OCI-LY7 (cell line): ENCODE measurements at regions not wholly inside any gene's neighbourhood (a gene's known extent, or its start where the extent isn't known, plus 50 kb on each side); places are given as distances from the start of the nearest gene placed in this dataset.

Experiments
- BruUV-seq: library from RNA; stranded (reverse); fragments of 400-500 nt; replicated peaks from 2 replicates; lab custom pipeline; 2021; lab: Mats Ljungman, UMichigan
- CTCF ChIA-PET: fragments of 300-600 bp; sonication (Branson Sonifier 250); formaldehyde crosslinking; loops from one replicate; lab custom pipeline; 2022; ENCODE audit warnings: antibody characterized with exemption; ENCODE audit not compliant: unreplicated experiment; lab: Charles Lee
- POLR2A ChIA-PET: fragments of 300-600 bp; sonication (Branson Sonifier 250); formaldehyde crosslinking; loops from one replicate; lab custom pipeline; 2022; ENCODE audit warnings: antibody characterized with exemption; lab: Charles Lee
- DNase-seq: peaks from one replicate; pipeline ENCODE4 v3.0.0-alpha.2; 2015; ENCODE audit warnings: low spot score
- H2AFZ ChIP-seq: fragments of 200-600 bp; sonication (generic), shearing (Covaris generic); 2 replicates; pipeline ENCODE4 v1.6.1; 2014; ENCODE audit warnings: mild to moderate bottlenecking, antibody characterized with exemption, low read length, moderate library complexity
- H3K27ac ChIP-seq: fragments of 200-600 bp; sonication (generic); 2 replicates; pipeline ENCODE4 v1.5.1; 2014; ENCODE audit warnings: mixed run types, low read depth, mild to moderate bottlenecking, moderate library complexity, low read length, inconsistent platforms; ENCODE audit not compliant: poor library complexity, severe bottlenecking
- H3K36me3 ChIP-seq: fragments of 200-600 bp; sonication (generic); 2 replicates; pipeline ENCODE4 v1.6.1; 2014; ENCODE audit warnings: mild to moderate bottlenecking, antibody characterized with exemption, low read length, moderate library complexity, mixed read lengths; ENCODE audit not compliant: insufficient read depth
- H3K4me1 ChIP-seq: fragments of 200-600 bp; sonication (generic); 2 replicates; pipeline ENCODE4 v1.5.1; 2014; ENCODE audit warnings: mild to moderate bottlenecking, low read length; ENCODE audit not compliant: insufficient read depth, poor library complexity, severe bottlenecking
- H3K4me2 ChIP-seq: fragments of 200-600 bp; sonication (generic); 2 replicates; pipeline ENCODE4 v1.6.1; 2014; ENCODE audit warnings: mild to moderate bottlenecking, low read length
- H3K4me3 ChIP-seq: fragments of 200-600 bp; sonication (generic); 2 replicates; pipeline ENCODE4 v1.5.1; 2014; ENCODE audit warnings: mild to moderate bottlenecking, low read depth, low read length; ENCODE audit not compliant: poor library complexity, severe bottlenecking
- H3K79me2 ChIP-seq: fragments of 200-600 bp; sonication (generic); 2 replicates; pipeline ENCODE4 v1.6.1; 2016; ENCODE audit warnings: low read depth, mild to moderate bottlenecking, low read length, moderate library complexity, mixed read lengths; ENCODE audit not compliant: insufficient read depth
- H3K9me2 ChIP-seq: fragments of 200-600 bp; sonication (generic); 2 replicates; pipeline ENCODE4 v1.6.1; 2016; ENCODE audit warnings: mild to moderate bottlenecking, low read length, mixed read lengths; ENCODE audit not compliant: insufficient read depth
- H3K9me3 ChIP-seq: fragments of 200-600 bp; sonication (generic); 2 replicates; pipeline ENCODE4 v1.6.1; 2014; ENCODE audit warnings: mild to moderate bottlenecking, mixed run types, low read length, mixed read lengths
- H4K20me1 ChIP-seq: fragments of 200-600 bp; sonication (generic); 2 replicates; pipeline ENCODE4 v1.6.1; 2014; ENCODE audit warnings: mild to moderate bottlenecking, antibody characterized with exemption, low read length, moderate library complexity, mixed read lengths; ENCODE audit not compliant: insufficient read depth
- CTCF ChIP-seq: fragments of 200-600 bp; sonication (generic); conservative IDR thresholded peaks from 2 replicates; pipeline ENCODE4 v1.5.1; 2014; ENCODE audit warnings: mild to moderate bottlenecking, antibody characterized with exemption, low read length, moderate library complexity, mixed read lengths
- EZH2phosphoT487 ChIP-seq: fragments of 200-600 bp; sonication (generic); IDR thresholded peaks from 2 replicates; pipeline ENCODE4 v1.6.1; 2018; ENCODE audit warnings: low read depth, borderline replicate concordance, mild to moderate bottlenecking, mixed run types, antibody characterized with exemption, low read length, moderate library complexity, mixed read lengths
- intact Hi-C: fragments of 100-400 bp; cut with micrococcal nuclease; formaldehyde crosslinking; loops from one replicate; pipeline ENCODE4 v1.10.0; 2022; ENCODE audit not compliant: unreplicated experiment

GRCh38 chr11:110907629-110908028 lies 195.4 kb upstream of the ARHGAP20 start:
- no peak overlapping the region for H3K4me3 ChIP-seq
- no peaks in the 10 kb centered on the region for H3K79me2 ChIP-seq
- H3K36me3 ChIP-seq: no peaks in the 10 kb centered on the region
- intact Hi-C loops: no loop called here
- no peaks in the 10 kb centered on the region for H3K9me3 ChIP-seq
- peak; percentile 16 for DNase-seq
- ChIA-PET CTCF (no interaction called here), POLR2A (interaction anchor here (0.6 to 0.9 kb wide), 2 partner anchors 10 to 318 kb away, joined by 3 to 4 read pairs; no protein-coding TSS in a partner anchor)
- H4K20me1 ChIP-seq: no peaks in the 10 kb centered on the region
- H2AFZ ChIP-seq: no peak overlapping the region
- peaks cover 8% of the 10 kb centered on the region for H3K4me1 ChIP-seq
- H3K27ac ChIP-seq: no peak overlapping the region
- TF ChIP-seq EZH2phosphoT487 (no peak), CTCF (no peak)
- peak overlapping the region; percentile 21; the same call in 1 of the 2 replicates for H3K4me2 ChIP-seq
- no peaks in the 10 kb centered on the region for H3K9me2 ChIP-seq
- BruUV-seq: no TSS peak

- TF ChIP-seq CTCF: no peak
- TF ChIP-seq EZH2phosphoT487: no peak
- H3K36me3 ChIP-seq: no peaks in the 10 kb centered on the region
- H3K4me3 ChIP-seq: no peak overlapping the region
- no peak overlapping the region for H2AFZ ChIP-seq
- H3K9me3 ChIP-seq: no peaks in the 10 kb centered on the region
- POLR2A ChIA-PET: no interaction called here
- H3K4me2 ChIP-seq: no peak overlapping the region
- CTCF ChIA-PET: no interaction called here
- intact Hi-C loops: no loop called here
- H3K27ac ChIP-seq: no peak overlapping the region
- no peak for DNase-seq
- H3K79me2 ChIP-seq: no peaks in the 10 kb centered on the region
- no peaks in the 10 kb centered on the region for H4K20me1 ChIP-seq
- no TSS peak for BruUV-seq
- peaks cover 8% of the 10 kb centered on the region for H3K4me1 ChIP-seq
- no peaks in the 10 kb centered on the region for H3K9me2 ChIP-seq
Measured at GRCh38 chr11:110903830-110904229, 191.6 kb upstream of the ARHGAP20 start.

GRCh38 chr11:110903378-110903777 lies 191.1 kb upstream of the ARHGAP20 start:
- no peak for DNase-seq
- H3K4me3 ChIP-seq: no peak overlapping the region
- no peaks in the 10 kb centered on the region for H3K36me3 ChIP-seq
- intact Hi-C loops: no loop called here
- H3K9me2 ChIP-seq: no peaks in the 10 kb centered on the region
- no peak overlapping the region for H3K27ac ChIP-seq
- BruUV-seq: no TSS peak
- H2AFZ ChIP-seq: no peak overlapping the region
- POLR2A ChIA-PET: no interaction called here
- no peak overlapping the region for H3K4me2 ChIP-seq
- no peaks in the 10 kb centered on the region for H4K20me1 ChIP-seq
- CTCF ChIA-PET: no interaction called here
- TF ChIP-seq CTCF (no peak), EZH2phosphoT487 (no peak)
- no peaks in the 10 kb centered on the region for H3K9me3 ChIP-seq
- H3K4me1 ChIP-seq: peaks cover 8% of the 10 kb centered on the region
- no peaks in the 10 kb centered on the region for H3K79me2 ChIP-seq
